Prostate gland (tissue), 2 donors: ENCODE measurements at regions not wholly inside any gene's neighbourhood (a gene's known extent, or its start where the extent isn't known, plus 50 kb on each side); places are given as distances from the start of the nearest gene placed in this dataset.

Source experiments
- DNase-seq: peaks from one replicate; pipeline ENCODE4 v3.0.0-alpha.2; 2019; ENCODE audit warnings: low spot score
- H3K27ac ChIP-seq, 2 donors: fragments of 200-600 bp; sonication (generic); 2 replicates each; pipeline ENCODE4 v1.5.1; 2017 to 2019
- H3K27me3 ChIP-seq: fragments of 200-600 bp; sonication (generic); replicated peaks from 2 replicates; pipeline ENCODE4 v1.5.1; 2019; ENCODE audit not compliant: insufficient read depth
- H3K36me3 ChIP-seq, 2 donors: fragments of 200-600 bp; sonication (generic); 1 replicate in 1 of 2; 2 replicates in 1 of 2; pipeline versions ENCODE4 v1.5.1 to v1.8.1; 2017 to 2019
- H3K4me1 ChIP-seq: fragments of 200-600 bp; sonication (generic); replicated peaks from 2 replicates; pipeline ENCODE4 v1.5.1; 2019
- H3K4me3 ChIP-seq, 2 donors: fragments of 200-600 bp; sonication (generic); 2 replicates each; pipeline ENCODE4 v1.5.1; 2017 to 2019
- H3K9me3 ChIP-seq: fragments of 200-600 bp; sonication (generic); 2 replicates; pipeline ENCODE4 v1.5.1; 2017
- POLR2A ChIP-seq: fragments of 450-650 bp; IDR thresholded peaks from one replicate; pipeline ENCODE4 v1.6.1; 2016; ENCODE audit warnings: antibody characterized with exemption, mild to moderate bottlenecking
- POLR2AphosphoS5 ChIP-seq: sonication (generic); formaldehyde crosslinking; IDR thresholded peaks from one replicate; pipeline ENCODE4 v1.6.1; 2017; ENCODE audit warnings: antibody characterized with exemption
- WGBS: methylation state at CpG from one replicate; pipeline ENCODE4 v1.1.5; 2018; 5-methylcytosine and 5-hydroxymethylcytosine counted together
- intact Hi-C: fragments of 100-400 bp; cut with DNase I; formaldehyde crosslinking; loops from one replicate; pipeline ENCODE4 v1.14.2; 2022
- TF ChIP-seq, protein P1 (sequence below), 4 experiments: fragments of 200-600 bp in 2 of 4; fragments of 450-650 bp in 2 of 4; sonication (generic) in 2 of 4; IDR thresholded peaks; 1 replicate in 3 of 4; 2 replicates in 1 of 4; pipeline ENCODE4 v1.5.1; 2016 to 2019; ENCODE audit warnings: antibody characterized with exemption in 4 of 4, mild to moderate bottlenecking in 2 of 4, moderate library complexity in 2 of 4

DNA sequence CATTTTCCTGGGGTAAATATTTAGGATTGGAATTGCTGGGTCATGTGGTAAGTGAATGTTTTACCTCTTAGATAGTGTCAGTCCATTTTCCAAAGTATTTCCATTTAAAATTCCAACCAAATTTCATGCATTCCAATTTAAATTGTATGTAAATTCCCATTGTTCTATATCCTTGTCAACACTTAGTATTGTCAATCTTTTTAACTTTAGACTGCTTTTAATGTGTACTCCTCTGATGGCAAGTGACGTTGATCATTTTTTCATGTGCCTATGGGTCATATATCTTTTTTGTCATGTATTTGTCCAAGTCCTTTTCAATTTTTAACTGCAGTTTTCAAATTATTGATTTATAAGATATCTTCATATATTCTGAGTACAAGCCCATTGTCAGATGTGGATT lies 80.8 kb upstream of the FAM20C start:
- TF ChIP-seq, protein P1, sequence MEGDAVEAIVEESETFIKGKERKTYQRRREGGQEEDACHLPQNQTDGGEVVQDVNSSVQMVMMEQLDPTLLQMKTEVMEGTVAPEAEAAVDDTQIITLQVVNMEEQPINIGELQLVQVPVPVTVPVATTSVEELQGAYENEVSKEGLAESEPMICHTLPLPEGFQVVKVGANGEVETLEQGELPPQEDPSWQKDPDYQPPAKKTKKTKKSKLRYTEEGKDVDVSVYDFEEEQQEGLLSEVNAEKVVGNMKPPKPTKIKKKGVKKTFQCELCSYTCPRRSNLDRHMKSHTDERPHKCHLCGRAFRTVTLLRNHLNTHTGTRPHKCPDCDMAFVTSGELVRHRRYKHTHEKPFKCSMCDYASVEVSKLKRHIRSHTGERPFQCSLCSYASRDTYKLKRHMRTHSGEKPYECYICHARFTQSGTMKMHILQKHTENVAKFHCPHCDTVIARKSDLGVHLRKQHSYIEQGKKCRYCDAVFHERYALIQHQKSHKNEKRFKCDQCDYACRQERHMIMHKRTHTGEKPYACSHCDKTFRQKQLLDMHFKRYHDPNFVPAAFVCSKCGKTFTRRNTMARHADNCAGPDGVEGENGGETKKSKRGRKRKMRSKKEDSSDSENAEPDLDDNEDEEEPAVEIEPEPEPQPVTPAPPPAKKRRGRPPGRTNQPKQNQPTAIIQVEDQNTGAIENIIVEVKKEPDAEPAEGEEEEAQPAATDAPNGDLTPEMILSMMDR (IDR thresholded peaks at IDR 0.05) = no peak
- H3K36me3 ChIP-seq = no peaks in the 10 kb centered on the region
- WGBS = 94% methylated on average over 1 of the region's 1 CpG
- H3K27me3 ChIP-seq = no peaks in the 10 kb centered on the region
- no peaks in the 10 kb centered on the region for H3K9me3 ChIP-seq
- no peaks in the 10 kb centered on the region for H3K4me1 ChIP-seq
- intact Hi-C loops = no loop called here
- DNase-seq = no peak
- H3K4me3 ChIP-seq = no peak overlapping the region
- H3K27ac ChIP-seq = no peak overlapping the region

DNA sequence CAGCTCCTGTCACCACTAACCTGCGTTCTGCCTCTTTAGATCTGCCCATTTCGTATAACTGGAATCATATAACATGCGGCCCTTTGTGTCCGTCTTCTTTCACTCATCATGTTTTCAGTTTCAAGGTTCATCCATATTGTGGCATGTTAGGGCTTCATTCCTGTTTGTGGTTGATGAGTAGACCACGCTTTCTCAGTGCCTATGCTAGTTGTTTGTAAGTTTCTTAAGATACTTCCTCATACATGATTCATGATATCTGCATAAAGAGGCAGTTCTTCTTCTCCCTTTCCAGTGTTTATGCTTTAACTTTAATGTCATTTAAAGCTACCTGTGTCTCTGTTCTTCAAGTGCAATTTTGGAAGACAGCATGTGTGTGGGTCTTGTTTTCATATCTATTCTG lies 79.5 kb upstream of the FAM20C start:
- DNase-seq = no peak
- no peak for TF ChIP-seq POLR2AphosphoS5
- TF ChIP-seq, protein P1 (IDR thresholded peaks at IDR 0.05) = no peak
- TF ChIP-seq POLR2A = no peak
- WGBS = 91% methylated on average over 5 of the region's 5 CpGs

DNA sequence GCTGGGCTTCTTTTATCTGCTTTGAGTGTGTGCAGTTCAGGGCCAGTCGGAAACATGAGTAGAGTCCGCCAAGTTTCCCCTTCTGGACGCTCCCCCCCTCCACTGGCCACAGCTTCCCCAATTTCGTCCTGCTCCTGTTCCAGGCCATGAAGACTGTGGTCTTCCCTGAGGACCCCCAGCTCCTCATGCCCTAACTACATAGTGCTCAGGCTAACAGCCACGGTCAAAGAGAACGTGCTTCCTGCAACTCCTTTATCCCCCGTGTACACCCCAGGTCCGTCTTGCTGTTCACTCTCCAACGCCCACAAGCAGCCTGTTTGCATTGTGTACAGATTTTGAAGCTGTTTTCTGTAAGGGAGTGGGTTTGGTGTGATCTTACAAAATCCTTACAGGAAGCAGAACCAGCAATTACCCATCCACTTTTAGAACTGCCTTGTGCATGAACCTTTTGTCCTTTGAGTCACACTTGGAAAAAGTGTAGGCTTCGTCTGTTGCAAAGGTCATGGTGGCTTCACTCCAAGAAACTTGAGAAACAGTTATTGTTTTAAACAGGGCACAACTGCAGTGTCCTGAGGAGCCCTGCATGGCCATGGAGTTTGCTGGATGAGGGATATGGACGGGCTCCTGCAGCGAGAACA lies 77.0 kb upstream of the FAM20C start:
- Histone ChIP-seq H3K27me3 (no peaks in the 10 kb centered on the region), H3K27ac (no peak overlapping the region), H3K36me3 (no peaks in the 10 kb centered on the region), H3K9me3 (no peaks in the 10 kb centered on the region), H3K4me1 (peaks cover 1% of the 10 kb centered on the region), H3K4me3 (no peak overlapping the region)
- TF ChIP-seq POLR2AphosphoS5 = no peak
- TF ChIP-seq, protein P1 (IDR thresholded peaks at IDR 0.05) = no peak
- no peak for TF ChIP-seq POLR2A
- DNase-seq = no peak
- WGBS = 63% methylated on average over 12 of the region's 12 CpGs
- intact Hi-C loops = no loop called here

More for the DNA sequence above, 79.5 kb upstream of the FAM20C start:
- intact Hi-C loops = no loop called here
- Histone ChIP-seq H3K4me3 (no peak overlapping the region), H3K36me3 (no peaks in the 10 kb centered on the region), H3K4me1 (no peaks in the 10 kb centered on the region), H3K27ac (no peak overlapping the region), H3K9me3 (no peaks in the 10 kb centered on the region), H3K27me3 (no peaks in the 10 kb centered on the region)

DNA sequence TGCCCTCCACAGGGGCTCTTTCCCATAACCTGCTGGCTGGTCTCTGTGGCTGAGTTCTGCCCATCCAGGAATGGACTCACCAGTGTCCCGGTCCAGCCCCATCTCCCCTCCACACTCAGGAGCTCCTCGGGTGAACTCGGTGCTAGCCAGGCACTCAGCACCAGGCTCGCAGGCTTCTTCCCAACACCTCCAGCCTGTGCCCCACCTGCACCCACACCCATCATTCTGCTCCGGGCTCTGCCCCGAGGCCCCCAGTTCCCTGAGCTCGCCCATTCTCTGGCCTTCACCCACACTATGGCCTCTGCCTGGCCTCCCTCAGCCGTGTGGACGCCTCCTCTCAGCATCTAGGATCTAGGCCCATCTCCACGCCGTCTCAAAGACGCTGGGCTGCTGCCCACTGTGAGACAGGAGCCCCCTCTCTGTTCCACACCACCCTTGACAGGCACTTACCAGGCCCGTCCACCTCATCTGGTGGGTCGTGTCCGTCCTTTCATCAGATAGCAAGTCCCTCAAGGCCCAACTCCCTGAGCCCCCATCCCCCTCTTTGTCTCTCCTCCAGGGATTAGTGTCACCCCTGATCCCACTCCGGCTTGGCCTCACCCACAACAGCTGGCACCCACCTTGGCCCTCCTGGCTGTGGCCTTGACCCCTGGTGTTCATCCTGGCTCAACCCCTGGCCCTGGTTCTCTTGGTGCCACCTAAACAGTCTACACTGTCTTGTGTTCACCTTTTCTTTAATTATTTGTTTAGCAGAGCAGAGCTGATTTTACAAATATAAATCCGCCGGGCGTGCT lies 76.0 kb upstream of the FAM20C start:
- Histone ChIP-seq H3K4me3 (no peak overlapping the region), H3K27ac (no peak overlapping the region), H3K4me1 (peaks cover 5% of the 10 kb centered on the region), H3K9me3 (no peaks in the 10 kb centered on the region), H3K36me3 (no peaks in the 10 kb centered on the region), H3K27me3 (no peaks in the 10 kb centered on the region)
- intact Hi-C loops = no loop called here
- whole genome bisulfite sequencing = 93% methylated on average over 19 of the region's 19 CpGs
- no peak for DNase-seq
- TF ChIP-seq, protein P1 (IDR thresholded peaks at IDR 0.05) = no peak
- TF ChIP-seq POLR2A = no peak
- no peak for TF ChIP-seq POLR2AphosphoS5
